Neural progenitor cell (in vitro differentiated cells): ENCODE measurements at regions not wholly inside any gene's neighbourhood (a gene's known extent, or its start where the extent isn't known, plus 50 kb on each side); places are given as distances from the start of the nearest gene placed in this dataset.

Source experiments
- DNase-seq: peaks from one replicate; pipeline ENCODE4 v3.0.0-alpha.2; 2016; ENCODE audit warnings: low spot score
- H2AFZ ChIP-seq: fragments of 200-600 bp; sonication (generic); replicated peaks from 2 replicates; pipeline ENCODE4 v1.6.1; 2016; ENCODE audit warnings: antibody characterized with exemption
- H3F3A ChIP-seq: fragments of 200-600 bp; sonication (generic); 2 replicates; pipeline ENCODE4 v1.6.1; 2016; ENCODE audit warnings: antibody characterized with exemption, low read depth
- H3K27ac ChIP-seq: fragments of 200-600 bp; sonication (generic); 2 replicates; pipeline ENCODE4 v1.5.1; 2016; ENCODE audit warnings: mild to moderate bottlenecking
- H3K27me3 ChIP-seq: fragments of 200-600 bp; sonication (generic); 2 replicates; pipeline ENCODE4 v1.6.1; 2016; ENCODE audit warnings: mild to moderate bottlenecking, moderate library complexity
- H3K36me3 ChIP-seq: fragments of 200-600 bp; sonication (generic); 2 replicates; pipeline ENCODE4 v1.5.1; 2016
- H3K4me1 ChIP-seq: fragments of 200-600 bp; sonication (generic); 2 replicates; pipeline ENCODE4 v1.6.1; 2016; ENCODE audit warnings: mixed run types
- H3K4me2 ChIP-seq: fragments of 200-600 bp; sonication (generic); 2 replicates; pipeline ENCODE4 v1.6.1; 2016
- H3K4me3 ChIP-seq: fragments of 200-600 bp; sonication (generic); 2 replicates; pipeline ENCODE4 v1.5.1; 2016
- H3K79me2 ChIP-seq: fragments of 200-600 bp; sonication (generic); 2 replicates; pipeline ENCODE4 v1.6.1; 2016; ENCODE audit warnings: low read depth
- H3K9ac ChIP-seq: fragments of 200-600 bp; sonication (generic); 2 replicates; pipeline ENCODE4 v1.6.1; 2016
- H3K9me3 ChIP-seq: fragments of 200-600 bp; sonication (generic); 2 replicates; pipeline ENCODE4 v1.5.1; 2016; ENCODE audit warnings: low read depth
- H4K20me1 ChIP-seq: fragments of 200-600 bp; sonication (generic); 2 replicates; pipeline ENCODE4 v1.6.1; 2016; ENCODE audit warnings: low read depth
- H3K27ac Mint-ChIP-seq: 3 replicates; pipeline ENCODE4 v1.8.0; 2021; ENCODE audit warnings: mixed read lengths
- H3K27me3 Mint-ChIP-seq: 2 replicates; pipeline ENCODE4 v1.8.0; 2022; ENCODE audit warnings: low read depth, mild to moderate bottlenecking, inconsistent platforms, moderate library complexity, mixed read lengths; ENCODE audit not compliant: insufficient read depth
- H3K36me3 Mint-ChIP-seq: 3 replicates; pipeline ENCODE4 v1.8.0; 2021; ENCODE audit warnings: mixed read lengths
- H3K4me1 Mint-ChIP-seq: 3 replicates; pipeline ENCODE4 v1.8.0; 2021; ENCODE audit warnings: mixed read lengths
- H3K4me3 Mint-ChIP-seq: 3 replicates; pipeline ENCODE4 v1.8.0; 2021; ENCODE audit warnings: mild to moderate bottlenecking, moderate library complexity, mixed read lengths
- H3K9me3 Mint-ChIP-seq: 3 replicates; pipeline ENCODE4 v1.8.0; 2020; ENCODE audit warnings: mixed read lengths
- EZH2 ChIP-seq: fragments of 200-600 bp; sonication (generic); IDR thresholded peaks from 2 replicates; pipeline ENCODE4 v1.6.1; 2017; ENCODE audit warnings: antibody characterized with exemption, mild to moderate bottlenecking, moderate library complexity
- EZH2phosphoT487 ChIP-seq: fragments of 200-600 bp; sonication (generic); IDR thresholded peaks from 2 replicates; pipeline ENCODE4 v1.6.1; 2017; ENCODE audit warnings: antibody characterized with exemption
- TF ChIP-seq, protein P1 (sequence below): fragments of 200-600 bp; sonication (generic); IDR thresholded peaks from 2 replicates; pipeline ENCODE4 v1.5.1; 2017; ENCODE audit warnings: antibody characterized with exemption, mild to moderate bottlenecking

DNA sequence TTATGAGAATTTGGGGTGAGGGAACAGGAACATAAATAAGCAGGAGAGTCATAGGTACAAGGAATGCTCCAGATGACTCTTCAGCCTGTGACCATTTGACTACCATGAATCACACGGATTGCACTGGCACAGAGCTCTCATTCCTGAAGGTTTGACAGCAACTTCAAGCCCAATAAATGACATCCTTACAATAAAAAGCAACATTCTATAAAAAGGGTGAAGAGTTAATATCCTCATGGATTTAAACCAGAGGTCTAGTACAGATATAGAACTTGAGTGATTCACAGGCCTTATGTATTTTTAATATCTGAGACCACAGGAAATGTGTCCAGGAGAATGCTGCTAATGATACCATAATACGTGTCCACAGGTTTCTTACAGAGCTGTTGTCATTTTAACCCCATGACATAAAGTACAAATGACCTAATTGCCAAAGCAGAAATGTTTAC is 158.1 kb downstream of the IRS2 start:
- Mint-ChIP-seq H3K4me3 (no peak overlapping the region), H3K4me1 (peaks cover 10% of the 10 kb centered on the region), H3K27ac (no peak overlapping the region), H3K9me3 (peaks cover 3% of the 10 kb centered on the region), H3K36me3 (no peaks in the 10 kb centered on the region), H3K27me3 (peaks cover 5% of the 10 kb centered on the region)
- Histone ChIP-seq H3K27me3 (no peaks in the 10 kb centered on the region), H3F3A (no peaks in the 10 kb centered on the region), H3K27ac (no peak overlapping the region), H2AFZ (no peak overlapping the region), H3K4me2 (no peak overlapping the region), H3K9ac (no peak overlapping the region), H3K79me2 (no peaks in the 10 kb centered on the region), H3K4me3 (no peak overlapping the region), H3K36me3 (no peaks in the 10 kb centered on the region), H3K4me1 (peaks cover 17% of the 10 kb centered on the region), H4K20me1 (no peaks in the 10 kb centered on the region), H3K9me3 (no peaks in the 10 kb centered on the region)
- no peak for DNase-seq
- TF ChIP-seq, protein P1, sequence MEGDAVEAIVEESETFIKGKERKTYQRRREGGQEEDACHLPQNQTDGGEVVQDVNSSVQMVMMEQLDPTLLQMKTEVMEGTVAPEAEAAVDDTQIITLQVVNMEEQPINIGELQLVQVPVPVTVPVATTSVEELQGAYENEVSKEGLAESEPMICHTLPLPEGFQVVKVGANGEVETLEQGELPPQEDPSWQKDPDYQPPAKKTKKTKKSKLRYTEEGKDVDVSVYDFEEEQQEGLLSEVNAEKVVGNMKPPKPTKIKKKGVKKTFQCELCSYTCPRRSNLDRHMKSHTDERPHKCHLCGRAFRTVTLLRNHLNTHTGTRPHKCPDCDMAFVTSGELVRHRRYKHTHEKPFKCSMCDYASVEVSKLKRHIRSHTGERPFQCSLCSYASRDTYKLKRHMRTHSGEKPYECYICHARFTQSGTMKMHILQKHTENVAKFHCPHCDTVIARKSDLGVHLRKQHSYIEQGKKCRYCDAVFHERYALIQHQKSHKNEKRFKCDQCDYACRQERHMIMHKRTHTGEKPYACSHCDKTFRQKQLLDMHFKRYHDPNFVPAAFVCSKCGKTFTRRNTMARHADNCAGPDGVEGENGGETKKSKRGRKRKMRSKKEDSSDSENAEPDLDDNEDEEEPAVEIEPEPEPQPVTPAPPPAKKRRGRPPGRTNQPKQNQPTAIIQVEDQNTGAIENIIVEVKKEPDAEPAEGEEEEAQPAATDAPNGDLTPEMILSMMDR = no peak
- TF ChIP-seq EZH2 (no peak), EZH2phosphoT487 (no peak)

DNA sequence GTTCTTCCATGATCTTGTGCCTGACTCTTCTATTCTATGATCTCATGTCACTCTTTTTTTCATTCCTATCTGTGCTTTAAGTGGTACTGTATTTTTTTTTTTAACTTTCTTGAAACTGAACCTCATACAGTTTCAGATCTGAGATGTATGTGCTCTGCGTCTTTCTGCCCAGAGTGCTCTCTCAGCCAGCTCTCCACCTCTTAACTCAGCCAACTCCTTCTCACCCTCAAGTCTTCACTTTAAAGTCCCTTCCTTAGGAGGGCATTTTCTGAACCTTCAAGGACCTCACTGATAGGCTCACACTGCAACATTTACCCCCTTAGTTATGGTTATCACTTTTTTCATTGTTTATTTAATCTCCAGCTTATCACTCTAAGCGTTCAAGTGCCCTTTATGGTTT is 158.7 kb downstream of the IRS2 start:
- Mint-ChIP-seq H3K27ac (no peak overlapping the region), H3K27me3 (peaks cover 5% of the 10 kb centered on the region), H3K4me3 (no peak overlapping the region), H3K36me3 (no peaks in the 10 kb centered on the region), H3K9me3 (no peaks in the 10 kb centered on the region), H3K4me1 (peaks cover 10% of the 10 kb centered on the region)
- Histone ChIP-seq H3F3A (no peaks in the 10 kb centered on the region), H3K79me2 (no peaks in the 10 kb centered on the region), H3K36me3 (no peaks in the 10 kb centered on the region), H3K27me3 (no peaks in the 10 kb centered on the region), H3K9ac (no peak overlapping the region), H3K27ac (no peak overlapping the region), H3K4me3 (no peak overlapping the region), H3K9me3 (no peaks in the 10 kb centered on the region), H3K4me1 (peaks cover 17% of the 10 kb centered on the region), H4K20me1 (no peaks in the 10 kb centered on the region), H3K4me2 (no peak overlapping the region), H2AFZ (no peak overlapping the region)
- no peak for DNase-seq
- no peak for TF ChIP-seq EZH2phosphoT487
- no peak for TF ChIP-seq EZH2
- TF ChIP-seq, protein P1 = no peak

DNA sequence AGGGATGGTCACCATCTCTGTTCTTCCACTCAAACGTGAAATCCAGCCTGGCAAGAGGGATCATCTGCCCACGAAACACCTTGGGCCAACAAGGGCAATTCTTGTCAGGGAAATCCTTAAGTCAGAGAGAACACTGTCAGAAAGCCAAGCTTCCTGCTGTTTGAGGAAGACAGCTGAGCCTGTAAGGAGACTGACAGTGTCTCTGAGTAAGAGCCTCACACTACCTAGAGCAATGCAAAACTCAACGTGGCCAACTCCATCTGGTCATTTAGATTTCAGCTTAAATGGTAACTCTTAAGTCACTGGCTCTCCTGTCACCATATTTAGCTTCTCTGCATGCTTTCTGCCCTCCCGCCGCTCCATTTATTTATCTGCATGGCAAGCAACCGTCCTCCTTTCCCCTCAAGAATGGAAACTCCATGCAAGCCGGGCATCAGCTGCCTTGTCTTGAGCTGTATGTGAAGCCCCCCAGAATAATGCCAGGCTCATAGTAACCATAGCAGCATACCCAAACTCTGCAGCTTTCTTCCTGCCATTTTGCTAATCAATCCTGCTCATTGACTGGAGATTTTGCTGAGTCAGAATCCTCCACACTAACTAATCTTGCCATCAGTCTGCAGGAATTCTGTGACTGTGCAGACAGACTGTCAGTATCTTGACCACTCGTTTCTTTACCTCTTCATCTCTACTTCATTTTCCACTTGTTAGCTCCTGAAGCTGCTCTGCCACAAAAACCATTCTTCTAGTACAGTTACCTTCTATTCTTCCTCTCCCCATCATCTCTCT is 159.8 kb downstream of the IRS2 start:
- H3K4me1 Mint-ChIP-seq = peaks cover 10% of the 10 kb centered on the region
- Histone ChIP-seq H3K36me3 (no peaks in the 10 kb centered on the region), H3K79me2 (no peaks in the 10 kb centered on the region), H3K9me3 (no peaks in the 10 kb centered on the region), H3K9ac (no peak overlapping the region), H3K4me3 (no peak overlapping the region), H3K27me3 (no peaks in the 10 kb centered on the region), H3K27ac (no peak overlapping the region), H3K4me1 (peaks cover 17% of the 10 kb centered on the region), H3F3A (no peaks in the 10 kb centered on the region), H2AFZ (peak overlapping the region; percentile 28), H3K4me2 (no peak overlapping the region), H4K20me1 (no peaks in the 10 kb centered on the region)
- H3K27me3 Mint-ChIP-seq = peaks cover 5% of the 10 kb centered on the region
- TF ChIP-seq, protein P1 = no peak
- no peak for TF ChIP-seq EZH2phosphoT487
- TF ChIP-seq EZH2 = no peak
- H3K9me3 Mint-ChIP-seq = no peaks in the 10 kb centered on the region
- no peak overlapping the region for H3K4me3 Mint-ChIP-seq
- DNase-seq = peak; percentile 10
- H3K36me3 Mint-ChIP-seq = no peaks in the 10 kb centered on the region
- H3K27ac Mint-ChIP-seq = no peak overlapping the region
